ENCODE measurements at regions not wholly inside any gene's neighbourhood (a gene's known extent, or its start where the extent isn't known, plus 50 kb on each side); places are given as distances from the start of the nearest gene placed in this dataset.

DNA sequence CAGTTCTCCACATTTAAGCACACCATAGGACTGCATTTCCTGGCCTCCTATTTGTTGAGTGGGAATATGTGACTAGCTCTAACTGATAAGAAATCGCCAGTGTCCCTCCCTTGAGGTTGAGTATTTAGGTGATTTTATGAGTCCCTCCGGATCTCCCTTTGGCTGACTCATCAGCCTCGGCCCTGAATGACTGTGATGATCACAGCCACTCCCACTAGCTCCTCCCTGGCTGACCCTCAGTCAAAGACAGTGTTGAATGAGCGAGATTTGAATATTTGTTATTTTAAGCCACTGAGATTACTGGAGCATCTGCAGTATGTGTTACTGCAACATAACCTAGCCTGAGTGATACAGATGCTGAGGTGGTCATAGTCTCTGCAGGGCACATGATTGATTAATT is 515.3 kb downstream of the EPHB1 start:
- DNase-seq (ENCODE audit: low spot score): no peak

DNA sequence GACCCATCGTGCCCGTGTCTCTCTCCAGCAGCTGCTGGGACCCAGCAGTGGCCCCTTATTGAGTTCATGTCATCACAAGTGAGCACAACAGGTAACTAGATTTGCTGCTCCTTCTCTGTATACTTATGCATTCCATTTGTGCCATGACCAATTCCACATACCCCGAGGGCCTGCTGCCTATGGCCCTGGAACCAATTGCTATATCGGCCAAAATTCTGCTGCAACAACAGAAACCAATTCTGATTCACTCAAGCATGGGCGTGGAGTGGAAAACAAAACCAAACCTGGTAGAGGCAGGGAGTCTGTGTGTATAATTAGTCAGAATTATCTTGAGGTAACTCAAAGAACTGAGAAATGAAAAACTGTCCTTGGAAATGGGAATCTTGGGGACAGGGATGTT is 516.6 kb downstream of the EPHB1 start:
- DNase-seq (ENCODE audit: low spot score): no peak

DNA sequence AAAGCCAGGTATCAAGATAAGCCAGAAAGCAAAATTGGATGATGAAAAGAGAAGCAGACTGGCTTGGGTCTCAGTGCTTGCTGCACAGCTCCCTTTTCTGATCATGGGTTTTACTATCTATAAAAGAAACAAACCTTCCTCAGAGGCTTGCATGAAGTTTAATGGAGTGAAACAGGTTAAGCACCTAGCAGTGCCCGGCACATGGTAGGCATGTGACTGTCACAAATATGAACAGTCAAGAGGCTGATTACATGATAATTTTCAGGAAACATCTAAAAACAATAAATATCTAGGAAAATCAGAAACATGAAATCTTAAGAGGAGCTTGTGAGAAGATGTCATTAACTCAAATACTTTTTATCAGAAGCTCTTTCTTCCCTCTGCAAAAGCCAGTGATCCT is 519.2 kb downstream of the EPHB1 start:
- no peak for DNase-seq (ENCODE audit: low spot score)

DNA sequence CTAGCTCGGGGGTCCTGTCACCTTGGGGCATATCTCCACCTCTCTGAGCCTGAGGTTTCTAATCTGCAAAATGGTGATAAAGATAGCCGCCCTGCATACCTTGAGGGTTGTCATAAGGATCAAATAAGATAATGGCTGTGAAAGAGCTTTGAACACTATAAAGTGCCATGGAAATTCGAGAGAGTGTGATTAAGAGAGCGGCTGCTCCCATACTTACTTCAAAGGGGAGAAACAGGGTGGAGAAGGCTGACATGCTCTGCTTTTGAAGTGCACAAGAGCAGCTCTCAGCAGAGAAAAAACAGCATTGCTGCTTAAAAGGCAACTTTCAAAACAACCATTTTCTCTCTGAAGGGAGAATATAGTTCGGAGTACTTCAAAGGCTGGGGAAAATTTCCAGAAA is 529.2 kb downstream of the EPHB1 start:
- peak; percentile 69 for DNase-seq (ENCODE audit: low spot score)

DNA sequence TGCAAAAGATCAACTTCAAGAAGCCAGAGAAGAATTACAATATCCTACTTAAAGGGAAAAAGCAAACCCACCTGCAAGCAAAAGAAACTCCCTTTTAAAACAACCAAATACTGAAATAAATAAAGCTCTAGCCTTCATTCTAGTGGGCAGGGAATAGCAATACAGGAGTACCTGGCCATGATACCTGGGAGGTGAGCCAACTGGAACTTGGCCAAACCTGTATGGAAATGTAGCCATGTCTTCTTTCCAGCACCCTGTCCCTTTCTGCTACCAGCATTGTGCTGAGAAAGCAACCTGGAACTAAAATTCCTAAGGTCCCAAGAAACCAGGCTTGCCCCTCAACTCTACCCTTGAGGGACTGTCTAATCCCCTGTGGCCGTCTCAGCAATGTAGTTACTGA is 530.0 kb downstream of the EPHB1 start:
- no peak for DNase-seq (ENCODE audit: low spot score)

DNA sequence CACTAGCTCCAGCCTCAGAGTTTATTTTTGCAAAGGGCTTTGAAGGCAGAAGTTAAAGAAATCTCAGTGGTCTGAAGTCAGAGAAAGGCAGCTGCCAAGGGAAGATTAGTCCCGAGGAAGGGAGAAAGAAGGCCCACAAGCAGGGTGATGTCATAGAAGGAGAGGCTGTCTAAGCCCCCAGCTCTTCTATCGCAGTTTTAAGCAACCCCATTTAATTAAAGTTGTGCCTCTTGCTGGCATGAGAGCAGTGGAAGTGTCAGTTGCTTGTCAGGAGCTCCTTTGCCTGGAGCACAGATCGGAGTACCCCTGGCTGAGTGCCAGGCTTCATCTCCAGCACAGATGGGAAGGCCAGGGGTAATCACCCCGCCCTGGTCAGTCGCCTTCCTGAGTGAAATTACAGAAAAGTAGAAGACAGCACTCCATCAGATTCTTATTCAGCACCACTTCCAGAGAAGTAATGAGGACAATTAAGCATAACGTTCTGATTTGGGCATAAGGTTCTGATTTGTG is 530.7 kb downstream of the EPHB1 start:
- DNase-seq (ENCODE audit: low spot score): peak; percentile 58

DNA sequence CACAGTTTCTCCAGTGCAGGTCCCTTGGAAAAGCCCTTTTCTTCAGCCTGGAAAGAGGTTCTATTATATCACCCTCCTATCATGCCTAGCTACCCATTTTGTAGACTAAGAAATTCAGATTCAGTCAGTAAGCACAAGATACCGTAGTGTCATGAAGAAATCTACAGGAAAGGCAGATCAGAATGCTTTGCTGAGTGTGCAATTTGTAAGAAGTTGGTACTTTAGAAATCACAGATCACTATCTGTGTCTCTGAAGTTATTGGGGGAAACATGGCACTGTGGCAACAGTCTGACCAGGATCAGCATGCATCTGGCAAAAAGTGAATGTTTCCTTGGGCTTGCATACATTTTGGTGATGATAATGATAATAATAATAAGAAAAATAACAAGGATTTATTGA is 531.8 kb downstream of the EPHB1 start:
- DNase-seq (ENCODE audit: low spot score): no peak

DNA sequence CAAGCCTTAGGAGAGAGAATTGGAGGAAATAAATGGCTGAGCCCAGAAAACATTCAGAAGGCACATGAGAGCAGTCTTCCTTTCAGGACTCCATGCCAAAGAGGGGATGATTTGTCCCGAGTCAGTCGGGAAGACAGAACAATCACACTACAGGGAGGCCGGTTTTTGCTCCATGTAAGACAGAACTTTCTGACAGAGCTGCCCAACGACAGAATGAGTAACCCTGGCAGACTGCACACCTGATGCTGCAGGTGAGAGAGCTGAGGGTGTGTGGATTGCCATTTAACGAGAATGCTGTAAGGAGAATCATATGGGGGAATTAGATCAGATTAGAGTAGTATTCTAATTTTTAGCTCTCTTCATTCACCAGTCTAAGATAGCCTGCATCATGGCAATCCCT is 533.0 kb downstream of the EPHB1 start:
- no peak for DNase-seq (ENCODE audit: low spot score)

DNA sequence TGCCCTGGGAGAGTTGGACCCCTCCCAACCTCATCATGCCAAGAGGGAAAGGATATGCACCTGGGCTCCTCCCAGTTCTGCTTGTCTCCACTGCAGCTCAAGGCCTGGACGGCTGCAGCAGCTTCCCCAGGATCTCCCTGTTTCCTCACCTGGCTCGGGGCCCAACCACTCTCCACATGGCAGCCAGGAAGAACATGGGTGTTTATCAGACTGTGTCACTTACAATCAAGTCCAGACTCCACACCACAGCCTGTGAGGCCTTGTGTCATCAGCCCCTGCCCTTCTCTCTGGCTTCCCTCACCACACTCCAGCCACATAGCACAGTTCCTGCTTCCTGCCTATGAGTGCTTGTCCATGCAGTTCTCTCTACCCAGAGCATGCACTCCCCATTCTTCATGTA is 534.4 kb downstream of the EPHB1 start:
- DNase-seq (ENCODE audit: low spot score): no peak

DNA sequence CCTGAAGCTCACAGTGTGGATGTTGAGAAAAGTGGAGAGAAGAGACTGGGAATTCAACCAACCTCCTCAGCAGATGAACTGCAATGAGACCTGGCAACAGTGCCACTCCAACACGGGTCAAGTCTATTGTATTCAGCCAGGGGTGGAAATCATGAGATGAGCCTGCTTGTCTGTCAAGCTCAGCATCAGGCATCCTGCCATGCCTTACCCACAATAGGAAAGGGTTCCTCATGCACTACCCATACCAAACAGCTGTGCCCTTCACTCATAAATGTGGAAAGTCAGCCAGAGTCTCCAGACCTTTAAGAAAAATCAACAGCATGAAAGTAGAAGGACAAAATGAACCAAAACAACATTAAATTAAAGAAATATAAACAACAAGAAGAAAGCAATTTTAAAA is 542.1 kb downstream of the EPHB1 start:
- no peak for DNase-seq (ENCODE audit: low spot score)

DNA sequence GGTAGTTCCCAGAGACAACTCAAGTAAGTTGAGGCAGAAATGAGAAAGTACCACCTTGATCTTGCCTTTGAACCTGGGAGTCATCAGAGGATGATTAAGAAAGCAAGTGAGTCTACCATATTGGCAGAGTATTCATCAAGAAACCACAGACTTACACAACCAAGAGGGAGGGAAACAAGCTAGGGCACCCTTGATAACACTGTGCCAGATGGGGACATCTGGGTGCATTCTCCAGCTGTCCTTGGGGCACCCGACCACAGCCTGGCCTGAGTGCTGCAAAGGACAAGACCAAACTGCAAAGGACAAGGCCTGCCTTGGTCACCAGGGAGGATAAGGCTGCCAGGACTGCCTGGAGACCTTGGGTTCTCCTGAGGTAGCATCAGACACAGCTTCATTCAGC is 553.6 kb downstream of the EPHB1 start:
- DNase-seq (ENCODE audit: low spot score): no peak

DNA sequence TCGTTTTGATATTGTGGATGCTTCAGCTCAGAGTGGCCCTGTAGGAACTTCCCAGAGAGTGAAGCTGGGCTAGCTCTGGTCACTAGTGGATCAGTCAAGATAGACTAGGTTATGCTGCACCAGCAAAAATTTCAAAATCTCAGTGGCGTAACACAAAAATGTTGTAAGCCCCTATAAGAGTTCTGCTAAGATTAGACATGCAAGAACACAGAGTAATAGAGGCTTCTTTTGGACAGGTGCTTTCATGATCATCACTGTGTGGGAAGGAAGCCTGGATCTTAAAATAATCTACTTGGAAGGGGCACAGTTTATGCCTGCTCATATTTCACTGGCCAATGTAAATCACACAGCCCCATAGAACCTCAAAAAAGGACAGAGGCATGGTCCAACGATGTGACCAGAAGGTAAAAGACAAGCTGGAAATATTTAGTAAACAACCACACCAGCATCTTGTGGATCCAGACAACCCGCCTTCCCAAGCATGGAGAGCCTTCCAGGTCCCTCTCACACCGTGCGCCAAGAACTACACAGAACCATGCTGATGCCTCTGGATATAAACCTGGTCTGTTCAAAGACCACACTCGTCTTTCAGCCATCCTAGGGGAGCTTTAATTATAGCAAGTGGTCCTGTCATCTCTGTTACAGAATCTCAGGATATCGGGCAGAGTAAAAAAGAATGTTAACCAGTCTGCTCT is 554.3 kb downstream of the EPHB1 start:
- DNase-seq (ENCODE audit: low spot score): no peak

DNA sequence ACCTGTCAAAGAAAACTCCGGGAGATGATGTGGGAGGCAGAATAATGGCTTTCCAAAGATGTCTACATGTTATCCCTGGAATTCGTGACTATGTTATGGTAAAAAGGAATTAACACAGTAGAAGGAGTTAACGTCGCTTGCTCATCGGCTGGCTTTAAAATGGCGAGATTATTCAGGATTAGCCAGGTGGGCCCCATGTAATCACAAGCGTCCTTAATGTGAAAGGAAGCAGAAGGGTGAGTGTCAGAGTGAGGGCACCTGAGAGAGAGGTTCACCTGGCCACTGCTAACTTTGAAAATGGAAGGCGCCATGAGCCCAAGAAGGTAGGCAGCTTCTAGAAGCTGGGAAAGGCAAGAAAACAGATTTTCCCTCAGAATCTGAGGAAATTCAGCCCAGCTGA is 557.2 kb downstream of the EPHB1 start:
- DNase-seq (ENCODE audit: low spot score): no peak

DNA sequence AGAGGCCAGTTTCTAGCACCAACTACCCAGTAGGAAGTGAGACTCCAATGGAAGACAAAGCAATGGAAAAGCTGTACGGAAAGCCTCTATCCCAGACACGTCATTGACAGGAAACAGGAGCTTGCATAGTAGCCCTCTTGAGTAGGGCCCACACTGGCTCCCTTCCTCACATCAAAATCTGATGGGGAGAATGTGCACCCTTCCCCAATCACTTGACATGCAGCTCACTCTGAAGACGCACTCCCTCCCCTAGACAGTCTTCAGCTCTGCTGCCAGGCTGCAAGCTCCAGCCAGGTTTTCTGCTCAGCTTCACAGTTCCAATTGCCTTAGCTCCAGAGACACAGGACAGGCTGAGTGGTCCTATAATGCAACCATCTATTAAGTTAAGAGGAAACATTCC is 567.8 kb downstream of the EPHB1 start:
- no peak for DNase-seq (ENCODE audit: low spot score)

DNA sequence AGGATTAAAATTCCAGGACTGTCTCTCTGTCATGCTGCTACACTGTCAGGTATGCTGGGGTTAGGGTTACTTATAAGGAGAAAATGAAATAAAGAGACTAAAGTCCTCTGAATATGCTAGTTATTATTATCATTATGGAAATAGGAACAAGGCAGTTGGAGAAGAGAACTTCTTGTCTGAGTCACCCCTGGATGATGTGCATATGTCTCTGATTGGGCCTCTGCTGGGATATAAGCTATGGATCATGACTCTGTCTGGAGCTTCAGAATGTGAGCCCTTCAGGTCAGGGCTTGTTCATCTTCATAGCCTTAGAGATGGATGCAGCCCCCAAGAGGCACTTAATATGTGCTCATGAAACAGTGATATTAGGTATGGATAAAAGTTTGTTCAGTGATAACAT is 569.6 kb downstream of the EPHB1 start:
- DNase-seq (ENCODE audit: low spot score): no peak

DNA sequence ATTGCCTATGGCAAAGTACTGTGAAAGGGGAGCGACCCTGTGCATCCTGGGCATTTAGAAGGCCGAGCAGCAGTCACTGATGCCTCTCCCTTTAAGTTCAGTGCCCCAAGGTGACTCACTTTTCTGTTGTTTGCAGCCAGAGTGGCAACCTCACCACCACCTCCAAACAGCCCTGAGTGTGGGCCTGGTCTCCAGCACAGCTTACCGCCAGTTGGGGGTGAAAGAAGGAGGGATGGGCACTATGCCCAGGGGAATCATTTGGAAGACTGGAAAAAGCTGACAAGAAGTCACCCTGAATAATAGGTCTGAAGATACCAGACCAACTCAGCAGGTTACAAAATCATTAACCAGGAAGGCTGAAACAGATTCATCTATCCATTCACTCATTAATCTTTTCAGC is 571.8 kb downstream of the EPHB1 start:
- DNase-seq (ENCODE audit: low spot score): no peak

DNA sequence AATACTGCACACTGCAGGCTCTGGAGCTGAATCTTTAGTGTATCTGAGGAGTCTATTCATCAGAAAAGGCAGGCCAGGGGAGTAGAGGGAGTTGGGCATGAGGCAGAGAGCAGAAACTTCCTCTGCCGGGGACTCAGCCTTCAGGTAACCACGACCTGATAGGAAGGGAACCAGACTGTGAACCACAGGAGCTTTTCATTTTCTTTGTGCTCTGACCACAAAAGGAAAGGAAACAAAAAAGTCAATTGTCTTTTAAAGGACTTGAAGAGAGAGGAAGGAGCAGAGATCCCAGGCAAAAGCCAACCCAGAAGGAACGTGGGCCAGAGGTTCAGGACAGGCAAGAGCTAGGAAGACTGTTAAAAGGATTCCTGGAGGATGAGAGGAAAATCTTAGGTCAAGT is 573.3 kb downstream of the EPHB1 start:
- DNase-seq (ENCODE audit: low spot score): no peak

DNA sequence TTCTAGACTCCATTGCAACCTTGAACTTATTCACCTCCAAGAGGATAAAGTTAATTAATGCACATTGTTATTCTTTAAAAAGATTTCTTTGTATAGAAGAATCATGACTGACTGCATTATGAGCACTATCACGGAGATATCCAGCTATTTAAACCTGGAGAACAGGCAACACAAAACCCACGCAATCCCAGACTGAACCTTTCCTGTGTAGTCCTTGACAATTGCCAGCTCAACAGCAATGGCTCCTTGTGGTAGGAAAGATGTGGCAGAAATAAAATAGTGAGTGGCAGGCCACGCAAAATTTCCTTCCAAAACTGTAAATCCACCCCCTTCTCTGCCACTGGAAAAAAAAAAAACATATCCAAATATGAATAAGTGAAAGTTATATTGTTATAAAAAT is 573.7 kb downstream of the EPHB1 start:
- no peak for DNase-seq (ENCODE audit: low spot score)

DNA sequence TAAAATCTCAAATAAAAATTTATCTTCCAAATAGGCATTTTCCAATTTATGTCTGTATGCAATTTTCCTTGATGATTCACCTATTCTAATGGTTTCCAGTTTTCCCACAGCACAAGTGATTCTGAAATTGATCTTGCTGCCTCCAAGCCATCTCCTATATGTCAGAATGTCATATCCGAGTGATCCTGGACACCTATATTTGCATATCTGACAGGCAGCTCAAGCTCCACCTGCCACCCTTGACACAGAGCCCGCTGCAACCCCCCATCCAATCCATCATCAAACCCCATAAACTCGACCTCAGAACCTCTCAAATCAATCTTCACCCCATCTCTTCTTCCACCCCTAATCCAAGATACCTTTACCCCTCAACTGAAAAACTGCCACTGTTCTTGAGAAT is 579.5 kb downstream of the EPHB1 start:
- no peak for DNase-seq (ENCODE audit: low spot score)

DNA sequence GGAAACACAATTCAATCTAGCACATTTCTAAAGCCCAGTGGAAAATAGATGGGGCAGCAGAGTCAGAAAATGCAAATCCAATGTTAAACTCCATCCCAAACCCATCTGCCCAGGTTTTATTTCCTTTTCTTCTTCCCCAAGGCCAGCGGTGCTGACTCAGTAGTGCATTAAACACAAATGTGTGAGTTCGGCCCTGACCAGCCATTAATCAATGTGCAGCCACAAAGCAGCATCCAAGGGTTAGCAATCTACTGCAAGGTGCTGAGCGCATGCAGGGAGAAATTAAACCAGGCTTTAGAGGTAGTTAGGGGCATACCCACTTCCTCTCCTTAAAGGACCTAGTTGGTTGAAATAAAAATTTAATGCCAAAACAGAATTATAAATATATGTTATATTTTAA is 583.3 kb upstream of the PPP2R3A start:
- no peak for DNase-seq (ENCODE audit: low spot score)

DNA sequence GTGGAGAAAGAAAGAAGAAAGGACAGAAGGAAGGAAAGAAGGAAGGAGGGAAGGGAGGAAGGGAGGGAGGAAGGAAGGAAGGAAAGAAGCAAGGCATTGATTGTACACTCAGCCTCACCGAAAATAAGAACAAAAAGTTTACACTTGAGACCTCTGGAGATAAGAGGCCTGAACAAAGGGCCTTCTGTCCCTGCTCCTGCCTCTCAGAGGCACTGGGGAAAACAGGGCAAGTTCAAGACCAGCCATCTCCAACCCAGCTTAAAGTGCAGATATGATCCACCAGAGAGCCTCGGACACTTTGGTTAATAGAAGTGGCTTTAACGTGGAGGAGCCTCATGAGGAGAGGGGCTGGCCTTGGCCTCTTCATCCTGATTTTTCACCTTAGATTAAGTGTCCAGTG is 582.9 kb upstream of the PPP2R3A start:
- DNase-seq (ENCODE audit: low spot score): no peak

DNA sequence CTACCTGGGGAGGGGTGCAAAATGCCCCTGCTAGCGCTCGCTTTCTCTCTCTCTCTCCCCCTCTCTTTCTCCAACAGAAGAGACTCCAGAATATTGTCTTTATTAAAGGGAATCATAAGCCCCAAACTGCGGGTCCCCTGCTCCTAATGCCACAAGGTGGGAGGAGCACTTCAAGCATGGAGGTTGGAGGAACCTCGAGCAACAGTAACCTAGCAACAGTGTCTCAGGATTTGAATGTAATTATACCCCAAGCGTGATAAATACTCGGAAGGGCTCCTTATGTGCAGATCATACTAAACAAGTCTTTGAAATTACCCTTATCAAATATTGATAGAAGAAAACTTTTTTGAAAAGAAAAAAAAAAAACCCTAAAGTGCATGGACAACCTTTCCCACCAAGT is 582.2 kb upstream of the PPP2R3A start:
- DNase-seq (ENCODE audit: low spot score): no peak

DNA sequence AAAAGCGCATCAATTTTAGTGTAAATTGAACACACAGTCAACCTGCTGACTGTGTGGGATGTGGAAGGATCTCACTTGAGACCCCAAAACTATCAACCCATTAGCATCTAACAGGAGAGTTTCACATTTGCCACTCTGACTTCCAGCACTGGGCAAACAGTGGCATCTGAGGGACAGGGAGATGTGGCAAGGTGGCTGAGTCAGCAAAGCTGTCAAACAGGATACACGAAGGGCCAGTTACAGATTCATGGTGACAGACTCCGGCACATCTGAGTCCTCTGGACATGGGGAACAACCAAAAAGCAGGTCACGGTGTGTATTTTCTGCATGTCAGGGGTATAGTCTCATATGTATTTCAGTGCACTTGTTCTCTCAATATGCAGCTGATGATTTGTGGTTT is 573.4 kb upstream of the PPP2R3A start:
- no peak for DNase-seq (ENCODE audit: low spot score)

DNA sequence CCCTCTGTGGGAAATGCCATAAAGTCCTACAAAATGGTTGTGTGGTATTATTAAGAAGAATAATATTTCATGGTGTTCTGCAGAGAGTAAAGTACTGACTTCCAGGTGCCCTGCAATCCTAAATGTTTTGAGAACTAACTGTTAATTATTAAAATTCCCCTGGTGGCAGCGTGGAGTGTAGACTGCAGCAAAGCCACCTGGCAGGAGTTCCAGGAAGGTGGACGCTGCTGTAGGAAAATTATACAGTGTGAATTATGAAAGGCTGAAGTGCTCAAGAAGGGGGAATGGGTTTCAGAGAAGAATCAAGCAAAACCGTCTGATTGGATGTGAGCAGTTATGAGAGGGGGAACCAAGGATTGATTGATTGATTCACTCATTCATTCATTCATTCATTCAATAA is 572.4 kb upstream of the PPP2R3A start:
- no peak for DNase-seq (ENCODE audit: low spot score)

Data from umbilical cord (tissue), 1 donor.